ELF-1 (cell line): ENCODE measurements at regions not wholly inside any gene's neighbourhood (a gene's known extent, or its start where the extent isn't known, plus 50 kb on each side); places are given as distances from the start of the nearest gene placed in this dataset.
A peak's percentile ranks its signal among the peaks of the same experiment; 100 is the strongest.
"Not testable (repeated sequence)": the region's sequence is repeated elsewhere in the genome, so short reads cannot be mapped to it uniquely, and the experiment has no call there.

Experiments used
- DNase-seq: peaks from one replicate; pipeline ENCODE4 v3.0.0-alpha.2; 2016; ENCODE audit warnings: low read depth, low spot score

DNA sequence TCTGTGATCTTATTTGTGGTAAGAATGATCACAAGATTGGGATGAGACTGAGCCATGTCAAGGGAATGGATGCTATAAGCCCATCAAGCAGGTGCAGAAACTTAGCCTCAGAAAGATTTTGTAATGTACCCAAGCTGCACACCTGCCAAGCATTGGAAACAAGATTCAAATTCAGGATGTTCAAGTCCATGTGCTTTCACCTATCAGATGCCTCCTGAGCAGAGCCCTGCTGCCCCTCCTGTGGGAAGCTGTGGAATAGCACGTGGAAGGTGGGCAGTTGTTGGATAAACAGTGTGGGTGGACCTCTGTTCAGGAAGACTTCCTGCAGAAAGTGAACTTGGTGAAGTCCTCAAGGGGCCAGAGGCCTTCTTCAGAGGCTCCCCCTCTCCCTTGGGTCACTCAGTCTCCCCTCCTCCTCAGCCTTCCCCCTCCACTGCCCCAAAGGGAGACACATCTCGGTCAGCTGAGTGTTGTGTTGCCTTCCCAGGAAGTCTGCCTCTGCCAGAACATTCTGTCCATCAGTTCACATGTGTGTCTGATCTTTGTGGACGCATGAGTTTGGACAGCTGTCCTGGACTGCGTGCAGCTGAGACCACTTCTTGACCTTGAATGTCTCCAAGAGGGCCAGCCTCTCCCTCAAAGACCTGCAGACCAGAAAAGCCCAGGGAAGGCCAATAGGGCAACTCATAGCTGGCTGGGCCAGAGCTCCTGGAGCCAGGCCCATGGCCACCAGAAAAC lies 186.1 kb downstream of the INHBB start:
- DNase-seq, result no peak

DNA sequence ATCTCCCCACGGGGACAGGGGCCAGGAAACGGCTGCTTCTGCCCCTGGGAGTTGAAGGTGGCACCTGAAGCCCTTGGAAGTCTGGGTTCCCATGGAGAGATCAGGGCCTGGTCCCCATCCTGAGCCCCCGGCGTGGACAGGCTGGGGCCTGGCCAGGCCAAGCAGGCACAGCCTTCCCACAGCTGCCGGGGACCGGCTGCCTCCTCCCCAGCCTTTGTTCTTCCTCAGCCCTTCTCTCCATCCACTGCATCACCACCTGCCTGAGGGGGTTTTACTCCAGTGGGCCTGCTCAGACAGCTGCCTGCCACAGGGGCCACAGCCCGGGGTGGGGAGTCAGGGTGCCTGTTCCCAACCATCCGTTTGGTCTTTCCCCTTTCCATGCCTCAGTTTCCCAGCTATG lies 187.7 kb downstream of the INHBB start:
- no peak for DNase-seq

DNA sequence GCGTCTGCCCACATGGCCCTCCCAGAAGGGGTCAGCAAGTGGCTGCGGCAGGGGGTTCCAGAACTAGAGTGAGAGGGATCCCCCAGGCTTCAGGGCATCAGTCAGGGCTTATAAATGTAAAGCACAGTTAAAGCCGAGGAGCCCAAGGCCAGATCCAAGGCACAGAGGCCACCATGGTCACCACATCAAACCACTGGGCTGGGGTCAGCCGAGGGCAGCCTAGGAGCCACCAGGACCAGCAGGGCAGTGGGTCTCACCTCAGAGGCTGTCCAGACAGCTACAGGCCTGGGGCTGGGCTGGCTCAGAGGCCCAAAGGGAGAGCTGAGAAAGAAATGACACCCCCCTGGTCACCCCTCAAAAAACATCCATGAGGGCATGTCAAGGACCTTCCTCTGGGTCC lies 188.5 kb downstream of the INHBB start:
- no peak for DNase-seq

DNA sequence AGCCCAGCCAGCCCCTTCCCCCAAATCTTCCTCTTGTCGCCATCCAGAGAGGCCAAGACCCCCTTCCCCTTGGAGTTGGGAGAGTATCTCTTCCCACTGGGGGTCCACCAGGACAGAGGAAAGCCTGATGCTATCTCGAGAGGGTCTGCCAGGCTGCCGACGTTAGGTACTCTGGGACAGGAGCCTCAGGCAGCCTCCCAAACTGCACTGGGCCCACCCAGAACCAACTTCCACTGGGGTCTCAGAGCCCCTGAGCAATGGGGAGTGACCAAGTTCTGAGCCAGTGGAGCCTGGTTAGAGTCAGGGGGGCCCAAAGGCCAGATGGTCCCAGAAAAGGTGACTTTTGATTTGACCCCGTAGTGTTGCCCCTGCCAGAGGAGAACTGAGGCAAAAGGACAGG lies 189.1 kb downstream of the INHBB start:
- DNase-seq, result no peak

DNA sequence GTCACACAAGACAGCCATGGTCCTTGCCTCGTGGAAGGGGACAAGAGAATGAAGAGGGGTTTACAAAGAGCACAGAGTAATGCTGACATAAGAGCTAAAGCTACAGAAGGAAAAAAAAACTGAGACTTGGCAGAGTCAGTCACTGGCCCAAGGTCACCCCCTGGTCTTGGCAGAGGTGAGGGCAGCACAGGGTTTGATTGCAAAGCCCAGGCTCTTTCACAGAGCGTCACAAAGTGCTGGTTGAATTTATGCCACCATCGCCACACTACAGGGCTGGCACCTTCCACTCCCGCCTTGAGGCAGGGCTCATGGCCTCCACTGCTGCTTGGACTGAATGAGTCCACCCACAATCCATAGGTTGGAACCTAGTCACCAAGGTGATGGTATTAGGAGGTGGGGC lies 190.2 kb downstream of the INHBB start:
- no peak for DNase-seq

DNA sequence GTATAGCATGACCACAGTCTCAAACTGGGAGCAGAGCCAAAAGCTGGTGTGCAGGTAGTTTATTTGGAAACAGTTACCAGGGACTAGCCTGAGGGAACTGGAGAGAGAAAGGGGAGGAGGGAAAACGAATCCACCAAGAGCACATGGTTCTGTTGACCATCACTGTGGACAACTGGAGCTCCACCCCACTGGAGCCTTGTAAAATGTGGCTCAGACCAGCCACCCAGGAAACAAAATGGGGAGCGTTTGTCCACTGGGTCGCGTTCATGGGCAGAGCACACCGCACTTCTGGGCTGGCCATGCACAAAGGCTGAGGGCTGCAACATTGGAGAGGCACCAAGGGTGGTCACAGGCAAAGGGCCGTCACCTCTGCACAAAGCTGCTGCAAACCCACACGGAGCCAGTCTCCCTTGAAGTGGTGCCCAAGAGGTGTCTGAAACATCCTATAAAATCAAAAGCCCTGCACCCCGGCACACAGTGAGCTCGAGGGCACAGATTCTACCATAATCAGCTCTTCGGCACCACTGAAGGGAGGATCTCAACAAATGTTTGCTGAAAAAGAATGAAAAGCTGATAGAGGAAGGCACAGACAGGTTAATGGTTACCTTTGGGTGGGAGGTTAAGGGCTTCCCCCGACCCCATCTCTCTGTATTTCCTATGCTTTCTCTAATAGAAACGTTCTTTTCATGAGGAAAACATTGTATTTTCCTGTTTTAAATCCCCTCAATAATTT lies 192.9 kb downstream of the INHBB start:
- no peak for DNase-seq

GRCh38 chr2:120539424-120539936 lies 193.5 kb downstream of the INHBB start:
- DNase-seq, result no peak

DNA sequence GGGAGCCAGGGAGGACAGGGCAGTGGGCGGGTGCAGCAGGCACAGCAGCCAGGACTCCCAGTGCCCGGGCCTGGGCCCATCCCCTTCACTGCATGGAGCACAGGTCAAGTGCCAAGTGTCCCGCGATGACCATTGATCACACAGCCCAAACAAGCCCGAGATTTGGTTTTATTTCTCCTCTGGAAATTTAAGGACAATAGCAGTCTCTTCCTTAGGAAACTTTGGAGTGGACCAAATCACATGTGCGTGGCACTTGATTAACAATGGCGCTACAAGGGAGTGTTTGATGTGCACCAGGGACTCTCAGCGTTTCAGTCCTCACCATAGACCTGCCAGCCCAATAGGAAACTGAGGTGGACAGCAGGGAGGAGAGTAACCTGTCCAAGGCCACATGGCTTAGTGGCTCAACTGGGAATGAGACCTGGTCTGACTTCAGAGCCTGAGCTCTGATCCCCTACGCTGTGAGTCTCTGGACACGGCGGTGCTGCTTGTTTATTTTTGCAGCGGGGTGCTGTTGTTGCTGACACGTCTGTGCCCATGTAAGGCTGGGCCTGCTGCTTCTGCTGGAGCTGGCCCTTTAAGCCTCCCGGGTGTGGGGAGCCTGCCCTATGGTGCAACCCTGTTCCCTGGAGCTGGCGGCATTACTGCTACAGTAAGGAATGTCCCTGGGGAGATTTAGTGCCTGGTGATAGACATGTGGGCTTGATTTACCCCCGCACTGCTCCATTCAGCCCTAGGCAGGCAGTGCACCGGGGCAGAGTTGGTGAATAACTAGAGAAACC lies 194.2 kb downstream of the INHBB start:
- DNase-seq, result peak; percentile 88

GRCh38 chr2:120540719-120541552 lies 194.7 kb upstream of the GLI2 start:
- no peak for DNase-seq

DNA sequence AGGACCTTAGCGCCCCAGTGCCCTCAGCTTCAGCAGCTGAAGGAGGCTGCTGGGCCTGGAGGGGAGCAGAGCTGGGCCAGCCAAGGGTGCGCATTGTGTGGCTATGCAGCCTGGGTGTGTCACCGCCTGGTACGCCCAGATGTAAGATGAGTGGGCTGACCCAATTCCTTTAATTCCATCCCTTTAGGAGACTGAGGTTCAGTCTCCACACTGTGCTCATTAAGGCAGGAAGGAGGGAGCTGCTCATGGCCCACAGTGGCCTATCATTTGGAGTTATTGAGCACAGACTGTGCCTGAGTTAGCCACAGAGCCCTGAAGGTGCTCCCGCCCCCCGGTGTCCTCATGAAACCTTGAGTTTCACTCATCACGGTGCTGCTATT lies 194.1 kb upstream of the GLI2 start:
- no peak for DNase-seq

GRCh38 chr2:120541972-120542670 lies 193.5 kb upstream of the GLI2 start:
- DNase-seq, result no peak

DNA sequence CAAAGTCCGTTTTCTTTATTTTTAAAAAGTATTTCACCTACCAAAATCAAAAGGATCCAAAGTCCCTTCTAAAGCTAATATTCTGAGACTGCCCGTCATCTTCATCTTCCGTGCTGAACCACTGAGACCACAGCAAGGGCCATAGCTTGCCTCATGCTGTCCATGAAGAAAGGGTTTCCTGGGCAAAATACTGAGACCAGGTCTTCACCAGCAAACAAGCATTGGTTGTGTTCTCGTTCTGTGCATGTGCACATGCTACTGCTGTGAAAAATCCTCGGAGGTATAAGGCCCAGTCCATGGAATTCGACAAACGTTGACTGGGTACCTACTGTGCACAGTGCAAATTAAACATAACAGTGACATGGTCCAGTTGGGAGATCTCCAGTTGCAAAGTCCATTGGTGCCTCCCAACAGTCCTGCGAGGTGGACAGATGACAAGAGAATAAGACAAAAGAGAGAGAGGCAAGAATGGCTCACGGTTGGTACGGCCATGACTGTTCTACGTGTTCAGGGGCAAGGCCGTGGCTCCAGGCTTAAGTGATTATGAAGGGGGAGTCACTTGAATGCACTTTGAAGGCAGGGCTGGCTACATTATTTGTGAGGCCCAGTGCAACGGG lies 192.6 kb upstream of the GLI2 start:
- DNase-seq, result no peak

DNA sequence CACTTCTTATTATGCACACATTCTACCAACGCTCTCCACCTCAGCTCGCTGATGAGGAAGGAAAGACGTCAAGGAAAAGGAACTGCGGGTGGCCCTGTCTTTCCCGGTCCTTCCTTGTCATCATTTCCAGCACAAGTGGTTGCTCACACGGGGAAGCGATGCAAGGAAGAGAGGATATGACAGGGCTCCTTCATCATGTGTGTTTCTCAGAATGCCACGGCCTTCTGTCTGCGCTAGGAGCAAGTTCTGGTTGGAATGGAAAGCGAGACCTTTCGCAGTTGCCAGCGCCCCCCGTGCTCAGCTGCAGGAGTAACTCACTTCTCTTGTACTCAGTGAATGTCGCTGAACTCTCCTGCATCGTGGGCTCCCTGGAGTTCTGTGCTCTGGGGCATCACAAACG lies 191.8 kb upstream of the GLI2 start:
- DNase-seq, result no peak

GRCh38 chr2:120544522-120544921 lies 191.1 kb upstream of the GLI2 start:
- DNase-seq, result no peak

- DNase-seq, result not testable (repeated sequence)
These were observed 190.7 kb upstream of the GLI2 start for GRCh38 chr2:120545007-120545406.

GRCh38 chr2:120545521-120546047 lies 190.1 kb upstream of the GLI2 start:
- DNase-seq, result no peak

GRCh38 chr2:120546048-120546864 lies 189.4 kb upstream of the GLI2 start:
- DNase-seq, result peak; percentile 80

DNA sequence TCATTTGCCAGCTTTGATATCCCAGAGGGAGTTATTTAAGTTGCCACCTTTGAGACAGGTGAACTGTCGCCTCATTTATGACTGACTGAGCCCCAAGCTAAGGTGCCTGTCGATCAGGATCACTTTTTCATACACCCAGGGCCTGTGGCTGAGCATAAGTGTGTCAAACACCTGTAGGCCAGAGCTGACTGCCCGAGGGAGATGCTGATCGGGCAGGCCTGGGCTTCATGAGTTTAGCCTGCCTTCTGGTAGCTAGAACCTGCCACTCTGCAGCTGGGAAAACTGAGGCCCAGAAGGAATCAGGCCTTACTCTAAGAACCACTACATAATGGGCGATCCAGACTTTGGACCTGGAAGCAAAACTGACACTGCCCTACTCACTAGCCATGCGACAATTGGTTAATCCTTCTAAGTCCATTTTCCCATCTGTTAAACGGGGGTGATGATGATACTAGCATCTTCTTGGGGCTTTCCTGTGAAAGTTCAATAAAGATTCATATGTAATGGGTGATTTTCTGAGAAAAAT lies 188.7 kb upstream of the GLI2 start:
- DNase-seq, result no peak

GRCh38 chr2:120547662-120548061 lies 188.0 kb upstream of the GLI2 start:
- DNase-seq, result no peak
